GM21447 (cell line): ENCODE measurements at regions not wholly inside any gene's neighbourhood (a gene's known extent, or its start where the extent isn't known, plus 50 kb on each side); places are given as distances from the start of the nearest gene placed in this dataset.

ENCODE experiments used
- ATAC-seq: cut with Tn5 transposase; IDR thresholded peaks from one replicate; pipeline ENCODE4 v1.9.1; 2021; ENCODE audit not compliant: unreplicated experiment

DNA sequence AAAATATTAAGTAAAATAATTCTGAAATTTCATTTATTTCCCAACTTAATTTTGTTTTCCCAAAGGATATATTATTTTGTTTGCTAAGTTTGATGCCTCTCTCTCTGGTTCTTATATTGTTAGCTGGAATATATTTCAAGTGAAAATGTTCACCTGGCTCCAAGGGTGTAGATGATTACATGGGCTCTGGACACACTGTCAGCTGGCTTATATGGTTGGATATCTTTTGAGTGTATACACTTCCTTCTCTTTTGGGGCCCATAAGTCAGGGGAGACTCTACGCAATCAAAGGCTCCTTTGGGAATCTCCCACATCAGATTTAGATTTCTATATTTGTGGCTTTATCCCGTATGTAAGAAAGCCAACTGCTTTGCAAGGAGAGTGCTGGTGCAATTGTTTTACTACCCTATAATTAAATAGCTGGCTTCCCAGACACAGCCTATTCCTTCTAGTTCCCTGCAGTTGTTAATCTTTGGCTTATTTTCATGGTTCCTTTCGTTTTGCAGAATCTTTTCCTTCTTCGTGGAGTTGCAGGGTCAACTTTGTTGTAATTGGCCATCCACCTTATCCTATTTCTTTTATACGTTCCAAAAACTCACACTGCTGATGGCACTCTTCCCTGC, 225.7 kb downstream of the DPH6 start:
- no peak for ATAC-seq

DNA sequence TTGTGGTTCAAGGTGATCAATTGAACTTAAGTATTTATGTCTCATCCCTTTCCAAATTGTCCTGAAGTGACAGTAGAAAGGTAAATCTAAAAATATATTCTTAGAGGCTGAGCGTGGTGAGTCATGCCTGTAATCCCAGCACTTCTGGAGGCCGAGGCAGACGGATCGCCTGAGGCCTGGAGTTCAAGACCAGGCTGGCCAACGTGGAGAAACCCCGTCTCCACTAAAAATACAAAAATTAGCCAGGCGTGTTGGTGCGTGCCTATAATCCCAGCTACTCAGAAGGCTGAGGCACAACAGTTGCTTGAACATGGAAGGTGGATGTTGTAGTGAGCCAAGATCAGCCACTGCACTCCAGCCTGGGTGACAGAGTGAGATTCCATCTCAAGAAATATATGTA, 226.6 kb downstream of the DPH6 start:
- ATAC-seq = no peak

DNA sequence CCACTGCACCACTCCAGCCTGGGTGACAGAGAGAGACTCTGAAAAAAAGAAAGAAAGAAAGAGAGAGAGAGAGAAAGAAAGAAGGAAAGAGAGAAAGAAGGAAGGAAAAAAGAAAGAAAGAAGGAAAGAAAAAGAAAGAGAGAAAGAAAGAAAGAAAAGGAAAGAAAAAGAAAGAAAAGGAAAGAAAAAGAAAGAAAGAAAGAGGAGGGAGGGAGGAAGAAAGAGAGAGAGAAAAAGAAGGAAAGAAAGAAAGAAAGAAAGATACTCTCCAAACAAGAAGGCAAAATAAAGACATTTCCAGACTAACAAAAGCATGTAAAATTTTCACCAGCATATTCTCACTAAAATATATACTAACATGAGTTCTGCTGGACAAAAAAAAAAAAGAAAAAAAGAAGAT, 228.7 kb downstream of the DPH6 start:
- ATAC-seq = no peak

DNA sequence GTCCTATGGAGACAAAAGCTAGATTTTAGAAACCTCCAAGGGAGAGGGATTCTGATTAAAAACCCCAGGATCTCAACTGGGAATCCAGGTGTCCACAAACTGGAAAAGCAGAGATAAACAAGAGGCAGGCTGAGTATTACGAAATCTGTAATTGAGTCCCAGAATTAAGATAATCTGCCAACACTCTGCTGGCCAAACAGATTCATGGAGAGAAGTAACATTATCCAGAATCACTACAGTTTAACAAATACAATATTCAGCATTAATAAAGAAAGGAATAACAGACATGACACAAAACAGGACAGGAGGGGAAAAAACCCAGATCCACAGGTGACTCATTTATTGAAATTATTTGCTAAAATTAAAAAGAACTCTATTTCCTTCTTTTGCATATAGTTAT, 227.2 kb upstream of the NANOGP8 start:
- no peak for ATAC-seq

DNA sequence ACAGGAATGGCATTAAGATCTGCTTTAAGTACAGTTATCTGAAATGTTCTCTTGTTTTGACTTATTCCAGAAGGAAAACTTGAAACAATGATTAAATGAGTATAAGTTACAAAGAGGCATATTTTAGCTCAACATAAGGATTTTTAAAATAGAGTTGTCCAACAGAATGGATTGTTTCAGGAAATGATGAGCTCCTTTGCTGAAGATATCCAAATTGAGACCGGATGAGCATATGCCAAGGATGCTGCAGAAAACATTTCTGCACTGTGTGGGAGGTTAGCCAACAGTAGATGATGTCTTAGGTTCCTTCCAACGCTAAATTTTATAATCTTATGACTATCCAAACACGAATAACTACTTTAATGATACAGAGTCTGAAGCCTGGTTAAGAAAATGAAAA, 226.5 kb upstream of the NANOGP8 start:
- ATAC-seq = no peak

DNA sequence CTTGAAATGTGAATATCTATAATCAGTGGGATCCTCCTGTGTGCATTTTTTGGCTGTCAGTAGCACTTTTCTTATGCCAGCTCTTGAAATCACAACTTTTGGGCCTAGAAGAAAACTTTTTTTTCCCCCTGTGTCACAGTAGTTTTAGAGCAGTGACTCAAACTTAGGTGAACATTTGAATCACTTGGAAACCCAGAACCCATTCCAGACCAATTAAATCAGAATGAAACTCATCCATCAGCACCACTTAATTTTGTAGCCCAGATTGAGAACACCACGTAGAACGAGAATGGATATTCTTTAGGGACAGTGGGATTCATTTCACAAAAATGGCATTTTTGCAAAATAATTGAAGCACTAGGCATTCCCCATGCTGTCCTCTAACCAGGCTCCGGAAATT, 224.8 kb upstream of the NANOGP8 start:
- no peak for ATAC-seq

DNA sequence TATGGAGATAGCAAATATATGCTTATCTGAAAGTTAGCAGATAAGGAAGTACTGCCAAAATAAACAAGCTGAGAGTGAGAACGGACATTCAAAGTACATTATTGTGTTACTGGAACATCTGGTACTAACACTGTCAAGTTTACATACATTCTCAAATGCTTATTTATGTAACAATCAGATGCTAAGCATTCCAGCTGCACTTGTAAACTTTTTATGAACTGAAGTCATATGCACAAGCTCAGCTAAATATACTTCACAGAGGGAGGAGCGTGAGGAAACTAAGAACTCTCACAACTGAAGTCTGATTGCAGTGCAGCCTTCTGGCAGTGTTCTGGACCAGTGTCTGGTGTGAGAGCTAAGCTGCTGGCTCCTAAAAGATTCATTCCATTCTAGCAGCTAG, 223.7 kb upstream of the NANOGP8 start:
- no peak for ATAC-seq

DNA sequence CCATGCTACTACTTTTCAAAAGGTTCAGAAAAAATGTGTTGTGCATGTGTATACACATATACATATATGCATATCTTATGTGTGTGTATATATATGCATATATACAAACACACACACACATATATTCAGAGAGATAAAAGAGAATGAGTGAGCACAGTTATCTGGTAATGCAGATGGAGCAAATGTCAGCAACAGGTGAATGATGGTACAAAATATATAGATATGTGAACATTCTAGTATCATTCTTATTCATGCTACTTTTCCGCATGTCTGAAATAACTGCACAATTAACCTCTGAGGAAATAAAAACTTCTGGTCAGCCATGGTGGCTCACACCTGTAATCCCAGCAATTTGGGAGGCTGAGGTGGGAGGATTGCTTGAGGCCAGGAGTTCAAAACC, 222.6 kb upstream of the NANOGP8 start:
- no peak for ATAC-seq

DNA sequence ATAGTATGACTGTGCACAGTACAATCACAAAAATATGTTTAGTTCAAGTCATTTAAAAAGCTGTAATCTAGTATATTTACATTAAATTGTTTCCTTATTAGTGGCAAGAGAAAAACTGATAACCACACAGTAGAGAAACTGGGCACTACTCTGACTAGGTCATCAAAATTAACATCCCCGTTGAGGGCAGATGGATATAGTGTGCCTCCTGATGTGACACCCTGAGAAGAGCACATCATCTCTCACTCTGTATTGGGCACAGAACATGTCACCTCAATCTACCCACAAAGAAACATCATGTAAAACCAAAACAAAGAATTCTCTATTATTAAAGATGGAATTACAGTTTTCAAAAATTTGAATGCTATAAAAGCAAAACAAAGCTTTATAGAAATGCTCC, 221.9 kb upstream of the NANOGP8 start:
- no peak for ATAC-seq

DNA sequence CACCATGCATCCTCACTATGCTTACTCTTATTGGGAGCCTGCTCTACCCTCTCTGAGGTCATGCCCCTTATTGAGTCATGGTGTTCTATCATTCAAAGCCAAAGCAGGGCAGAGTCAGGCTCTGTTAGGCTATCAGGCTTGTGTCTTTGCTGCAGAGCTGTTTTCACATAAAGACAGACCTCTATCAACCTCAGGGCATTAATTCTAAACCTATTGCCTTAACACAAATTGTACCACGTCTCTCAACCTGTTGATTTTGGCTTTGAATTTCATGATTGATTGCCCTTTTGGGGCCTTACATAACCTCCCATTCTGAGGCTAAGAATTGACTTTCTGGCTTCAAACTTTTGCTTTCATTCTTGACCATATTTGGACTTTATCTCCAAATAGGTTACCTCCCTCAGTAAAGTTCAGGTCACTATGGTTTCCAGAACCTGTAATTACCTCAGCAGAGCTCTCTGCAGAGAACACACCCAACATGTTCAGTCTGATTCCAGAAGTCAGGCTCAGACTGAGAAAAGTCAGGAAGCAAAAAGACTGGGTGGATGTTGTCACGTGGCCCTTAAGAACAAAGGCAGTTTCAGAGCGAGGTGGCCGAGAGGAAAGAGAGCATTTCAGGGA, 221.4 kb upstream of the NANOGP8 start:
- no peak for ATAC-seq

DNA sequence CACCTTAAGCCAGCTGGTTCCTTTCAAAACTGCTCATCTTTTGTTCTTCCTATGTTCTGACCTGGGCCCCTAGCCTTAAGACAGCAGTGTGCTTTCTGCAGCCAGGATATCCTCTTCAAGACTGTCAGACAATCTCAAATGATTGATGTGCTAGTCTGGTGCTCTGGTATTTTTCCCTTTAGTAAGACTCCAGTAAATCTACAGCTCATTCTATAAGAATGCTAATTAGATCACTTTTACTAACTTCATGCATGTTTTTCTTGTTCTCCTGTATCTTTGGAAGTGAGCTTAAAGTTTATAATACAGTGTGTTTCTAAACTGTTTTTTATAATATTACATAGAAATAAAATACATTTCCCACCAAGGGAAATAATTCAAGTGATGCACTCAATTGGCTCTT, 220.9 kb upstream of the NANOGP8 start:
- no peak for ATAC-seq

DNA sequence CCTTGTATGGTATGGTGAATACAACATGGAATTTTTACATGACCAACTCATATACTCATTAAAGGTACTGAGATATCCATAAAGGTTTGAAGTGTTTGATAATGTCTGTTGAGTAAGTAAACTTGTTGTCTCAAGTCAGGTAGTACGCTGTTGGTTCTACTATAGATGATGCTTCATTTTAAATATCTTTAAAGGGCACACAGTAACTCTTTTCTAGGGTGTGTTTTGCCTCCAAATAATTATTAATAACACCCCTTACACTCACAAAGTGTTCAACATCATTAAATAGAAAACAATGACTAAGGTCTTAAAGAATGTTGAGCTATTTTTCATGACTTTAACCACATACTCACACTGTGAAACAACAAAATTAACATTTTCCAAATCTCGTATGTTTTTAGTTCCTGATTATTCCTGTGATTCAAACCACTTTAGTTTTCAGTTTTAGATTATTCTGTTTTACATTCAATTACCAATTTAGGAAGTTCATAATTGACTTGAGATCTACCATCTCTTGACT, 220.0 kb upstream of the NANOGP8 start:
- ATAC-seq = no peak

DNA sequence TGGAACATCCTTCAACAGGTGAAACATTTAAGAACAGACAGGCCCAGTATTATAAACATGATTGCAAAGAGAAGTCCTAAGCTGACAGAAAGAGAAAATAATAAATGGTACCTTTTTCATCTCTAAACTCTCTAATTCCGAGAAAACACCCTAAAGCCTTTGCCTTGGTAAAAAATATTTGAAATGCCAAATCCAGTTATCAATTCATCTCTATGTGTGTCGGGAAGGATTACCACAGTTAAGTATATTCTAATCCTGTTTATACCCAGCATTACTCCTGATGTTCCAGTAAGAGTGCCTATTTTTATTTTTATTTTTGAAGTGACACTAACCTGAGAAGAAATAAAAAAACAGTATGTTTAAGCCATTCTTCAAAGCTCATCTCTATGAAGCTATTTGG, 219.3 kb upstream of the NANOGP8 start:
- ATAC-seq = no peak

DNA sequence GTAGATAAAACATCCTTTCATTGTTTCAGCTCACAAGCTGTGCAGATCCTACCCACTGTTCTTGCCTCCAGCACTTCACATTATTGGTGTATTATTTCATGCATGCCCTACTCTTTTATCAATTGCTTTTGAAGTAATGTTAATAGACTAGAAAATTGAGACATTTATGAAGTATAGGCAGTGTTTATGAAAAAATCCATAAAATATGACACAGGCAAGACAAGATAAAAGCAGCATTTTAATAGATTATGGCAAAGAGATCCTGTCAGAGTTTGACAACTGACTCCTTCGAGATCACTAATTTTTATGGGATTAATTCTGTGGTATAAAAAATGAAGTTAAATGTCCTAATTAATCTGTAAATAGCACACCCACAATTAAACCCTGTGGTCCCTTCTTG, 217.2 kb upstream of the NANOGP8 start:
- ATAC-seq = no peak

DNA sequence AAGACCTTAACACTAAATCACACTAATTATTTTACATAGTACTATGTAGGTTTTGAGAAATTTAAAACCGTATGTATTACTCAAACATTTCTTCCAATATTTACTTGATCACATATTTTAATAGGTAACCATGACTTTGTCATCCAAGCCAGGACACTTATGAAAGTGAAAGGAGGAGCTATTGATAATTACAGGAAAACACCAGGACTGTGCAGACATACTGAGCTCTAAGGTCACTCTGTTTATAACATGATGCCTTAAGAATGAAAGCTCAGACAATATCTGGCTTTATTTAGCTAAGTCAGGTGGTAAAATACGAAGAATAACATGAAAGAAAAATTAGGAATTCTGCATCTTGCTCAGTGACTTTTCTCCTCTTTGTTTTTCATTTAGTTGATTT, 216.0 kb upstream of the NANOGP8 start:
- no peak for ATAC-seq

DNA sequence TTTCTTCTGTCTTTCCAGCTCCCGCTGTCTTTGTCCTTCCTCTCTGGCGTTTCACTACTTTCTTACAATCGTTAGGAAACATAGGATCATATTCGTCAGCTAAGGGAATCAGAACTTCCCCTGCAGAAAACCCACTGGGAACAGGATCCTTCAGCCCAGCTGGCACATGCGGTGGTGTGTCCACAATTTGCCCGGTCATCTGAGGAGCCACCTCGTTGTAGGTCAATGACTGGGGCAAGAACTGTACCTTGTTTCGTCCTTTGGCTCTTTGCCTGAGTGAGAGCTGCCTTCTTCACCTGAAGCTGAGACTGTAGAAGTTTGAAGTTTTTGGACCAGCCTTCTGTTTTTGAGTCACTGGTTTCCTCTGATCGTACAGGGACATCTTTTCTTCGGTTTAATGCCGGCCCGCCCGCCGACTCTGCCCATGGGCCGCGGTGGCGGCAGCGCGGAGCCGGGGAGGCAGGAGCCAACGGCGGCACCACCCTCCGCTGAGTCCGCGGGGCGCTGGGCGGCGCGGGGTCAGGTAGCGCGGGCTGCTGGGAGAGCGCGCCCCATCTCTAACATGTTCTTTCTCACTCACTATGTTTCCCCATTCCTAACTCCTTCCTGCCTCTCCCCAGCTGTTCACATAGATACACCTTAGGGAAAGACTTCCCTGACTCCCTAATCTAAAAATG, 214.1 kb upstream of the NANOGP8 start:
- no peak for ATAC-seq

DNA sequence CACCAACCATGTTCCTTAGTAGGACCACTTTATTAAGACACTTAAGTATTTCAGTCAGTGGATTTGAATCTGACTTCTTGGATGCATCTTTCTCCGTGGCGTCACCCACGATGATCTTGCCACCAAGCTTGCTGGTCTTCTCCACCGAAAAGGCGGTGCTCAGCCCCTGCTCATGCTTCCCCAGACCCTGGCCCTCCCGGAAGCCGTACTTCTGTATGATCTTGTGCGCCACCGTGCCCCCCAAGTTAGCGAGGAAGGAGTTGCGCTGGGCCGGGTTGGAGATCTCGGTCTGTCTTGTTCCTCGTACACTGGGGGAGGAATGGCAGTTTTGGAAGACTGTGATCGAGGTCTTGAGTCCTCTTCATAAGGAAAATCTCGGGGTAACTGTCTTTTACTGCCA, 213.4 kb upstream of the NANOGP8 start:
- ATAC-seq = no peak

DNA sequence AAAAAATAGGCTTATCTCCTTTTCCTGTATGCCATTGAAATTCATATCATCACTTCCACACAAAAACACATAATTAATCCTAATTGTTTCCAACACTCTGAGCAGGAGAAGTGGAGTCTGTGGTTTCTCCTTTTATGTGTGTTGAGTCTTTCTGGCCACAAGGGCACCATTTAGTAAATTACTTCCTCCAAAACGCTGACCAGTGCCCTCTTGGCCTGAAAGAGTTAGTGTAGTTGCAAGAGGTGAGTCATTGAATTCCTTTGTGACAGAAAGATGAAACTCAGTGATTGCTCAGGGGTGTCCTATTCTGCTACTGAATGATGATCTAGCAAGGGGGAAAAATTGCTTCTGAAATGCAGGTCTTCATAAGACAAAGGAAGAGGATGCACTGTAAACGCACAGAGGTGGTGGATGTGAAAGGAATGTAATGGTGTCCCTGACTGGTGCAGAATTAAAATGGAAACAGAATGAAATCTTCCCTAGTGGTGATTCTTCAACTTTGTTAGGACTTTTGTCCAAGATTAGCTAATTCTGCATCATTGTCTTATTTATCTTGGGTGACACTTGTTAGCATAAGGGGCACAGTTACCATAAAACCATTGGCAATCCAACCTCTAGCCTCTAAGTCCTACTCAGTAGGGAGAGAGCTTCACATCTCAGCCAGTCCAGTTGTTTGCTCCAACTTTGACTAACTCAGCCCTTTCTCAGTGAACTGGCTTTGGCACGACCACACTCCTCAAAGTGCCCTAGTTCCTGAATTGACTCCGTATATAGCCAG, 208.4 kb upstream of the NANOGP8 start:
- ATAC-seq = no peak

DNA sequence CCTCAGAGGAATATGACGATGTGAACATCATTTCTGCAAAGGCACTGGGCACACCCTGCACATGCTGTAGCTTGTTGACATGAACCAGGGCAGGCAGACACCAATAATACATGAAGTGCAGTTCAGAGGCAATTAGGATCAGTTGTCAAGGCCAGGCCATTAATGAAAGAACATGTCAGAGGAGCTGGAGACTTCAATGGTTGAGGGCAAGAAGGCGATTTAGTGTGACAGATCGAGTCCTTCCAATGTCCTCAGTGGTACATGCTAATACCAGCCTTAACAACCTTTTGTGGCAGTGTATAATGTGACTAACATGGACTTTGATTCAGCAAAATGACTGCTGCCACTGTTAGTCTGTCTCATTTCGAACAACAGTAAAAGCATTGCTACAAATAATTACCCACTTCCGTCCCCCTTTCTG, 205.2 kb upstream of the NANOGP8 start:
- ATAC-seq = no peak

DNA sequence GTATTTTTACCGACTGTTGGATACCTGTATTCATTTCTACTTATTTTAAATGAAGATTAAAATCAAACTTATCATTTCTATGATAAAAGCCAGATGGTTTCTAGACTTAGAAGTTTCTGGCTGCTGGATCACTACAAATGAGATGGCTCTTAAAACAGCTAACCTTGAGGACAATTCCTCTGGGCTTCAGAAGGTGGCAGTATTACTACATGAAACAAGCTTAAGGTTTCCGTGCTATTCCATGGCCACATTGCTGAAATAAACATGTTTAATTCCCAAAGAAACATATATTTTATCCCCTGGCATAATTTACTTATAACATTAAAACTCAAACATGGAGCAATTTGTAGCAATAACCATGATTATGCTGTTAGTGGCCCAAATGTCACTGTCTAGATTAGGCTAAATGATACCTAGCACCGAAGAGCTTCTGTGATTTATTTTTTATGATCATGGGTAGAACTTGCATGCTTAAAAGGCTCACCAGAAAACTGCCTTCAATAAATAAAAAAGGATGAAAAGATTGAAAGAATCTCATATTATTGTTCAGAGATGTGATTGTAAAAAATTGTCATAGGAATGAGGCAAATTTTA, 204.0 kb upstream of the NANOGP8 start:
- ATAC-seq = no peak

DNA sequence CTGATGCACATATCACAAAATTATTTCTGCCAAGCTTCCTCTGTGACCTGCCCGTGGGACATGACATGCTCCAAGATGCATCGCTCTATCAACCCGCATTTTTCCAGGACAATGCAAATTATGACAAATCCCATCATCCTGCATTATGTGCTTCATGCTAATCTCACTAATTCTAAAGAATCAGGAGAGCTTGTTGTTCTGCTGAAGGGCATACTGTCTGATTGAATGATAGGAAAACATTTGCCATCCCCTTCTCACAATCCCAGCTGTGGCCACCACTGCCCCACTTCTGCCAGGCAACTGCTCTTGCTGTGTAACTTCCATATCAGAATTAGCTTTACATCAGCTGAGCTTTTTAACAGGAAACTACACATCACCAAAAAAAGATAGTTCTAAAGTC, 203.5 kb upstream of the NANOGP8 start:
- ATAC-seq = no peak
